ENCODE measurements at regions not wholly inside any gene's neighbourhood (a gene's known extent, or its start where the extent isn't known, plus 50 kb on each side); places are given as distances from the start of the nearest gene placed in this dataset.

- no peak for DNase-seq (ENCODE audit: low spot score)
Measured at GRCh38 chr14:65320661-65321308, 91.7 kb upstream of the FUT8 start.

DNA sequence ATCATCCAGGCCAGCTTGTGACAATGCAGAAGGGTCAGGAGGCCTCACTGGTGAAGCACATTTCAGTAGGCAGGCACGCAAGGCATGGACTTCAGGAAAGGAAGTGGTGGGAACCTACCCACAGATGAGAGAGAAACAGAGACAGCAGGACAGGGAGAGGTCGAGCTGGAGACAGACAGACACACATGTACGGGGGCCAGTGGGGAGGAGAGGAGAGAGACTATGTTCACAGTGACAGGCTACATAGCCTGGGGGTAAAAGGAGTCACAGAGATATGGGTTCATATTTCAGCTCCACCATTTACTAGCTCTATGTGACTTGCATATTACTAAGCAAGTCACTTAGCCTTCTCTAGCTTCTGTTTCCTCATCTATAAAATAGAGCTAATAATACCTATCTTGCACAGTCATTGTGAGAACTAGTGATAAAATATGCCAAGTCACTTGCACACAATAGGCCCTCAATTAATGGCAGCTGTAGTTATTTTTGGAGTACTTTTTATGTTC, 91.1 kb upstream of the FUT8 start:
- DNase-seq (ENCODE audit: low spot score), result no peak

DNA sequence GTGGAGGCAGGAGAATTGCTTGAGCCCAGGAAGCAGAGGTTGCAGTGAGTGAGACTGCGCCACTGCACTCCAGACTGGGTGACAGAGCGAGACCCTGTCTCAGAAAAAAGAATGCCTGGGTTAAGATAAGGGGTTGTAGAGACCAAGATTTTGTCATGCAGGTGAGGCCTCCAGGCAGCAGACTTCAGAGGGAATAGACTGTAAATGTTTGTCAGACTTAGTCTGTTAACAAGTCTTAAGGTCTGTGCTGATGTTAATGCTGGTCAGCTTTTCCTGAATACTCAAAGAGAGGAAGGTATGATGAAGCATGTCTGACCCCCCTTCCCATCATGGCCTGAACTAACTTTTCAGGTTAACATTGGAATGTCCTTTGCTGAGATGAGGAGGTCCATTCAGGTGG, 83.0 kb upstream of the FUT8 start:
- no peak for DNase-seq (ENCODE audit: low spot score)

DNA sequence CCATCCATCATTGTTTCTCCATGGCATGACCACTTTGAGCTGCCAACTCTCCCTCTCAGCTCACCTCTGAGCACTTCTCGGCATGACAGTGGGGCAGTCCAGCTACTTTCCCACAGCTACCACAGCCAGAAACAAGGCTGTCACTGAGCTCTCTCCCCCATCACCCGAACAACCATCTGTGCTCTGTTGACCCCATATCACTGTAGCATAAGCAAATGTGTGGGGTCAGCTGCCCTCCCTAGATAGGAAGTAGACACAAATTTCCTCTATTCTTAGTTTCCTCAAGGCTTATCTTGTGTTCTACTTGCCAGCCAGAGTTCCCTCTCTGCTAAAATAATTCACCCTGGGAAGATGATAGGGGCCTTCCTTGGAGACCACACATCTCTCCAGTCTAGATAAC, 82.6 kb upstream of the FUT8 start:
- no peak for DNase-seq (ENCODE audit: low spot score)

- no peak for DNase-seq (ENCODE audit: low spot score)
Measured at GRCh38 chr14:65330416-65330815, 82.1 kb upstream of the FUT8 start.

DNA sequence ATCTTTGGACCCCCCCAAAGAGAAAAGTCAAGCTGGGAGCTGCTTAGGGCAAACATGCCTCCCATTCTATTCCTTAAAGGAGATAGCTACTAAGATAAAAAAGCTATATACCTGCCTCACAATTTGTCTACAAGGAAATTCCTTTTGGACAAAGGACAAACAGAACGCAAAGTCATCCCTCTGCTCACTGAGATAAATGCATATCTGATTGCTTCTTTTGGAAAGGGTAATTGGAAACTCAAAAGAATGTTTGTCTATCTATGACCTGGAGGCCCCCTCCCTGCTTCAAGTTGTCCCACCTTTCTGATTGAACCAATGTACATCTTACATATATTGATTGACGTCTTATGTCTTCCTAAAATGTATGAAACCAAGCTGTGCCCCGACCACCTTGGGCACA, 80.9 kb upstream of the FUT8 start:
- no peak for DNase-seq (ENCODE audit: low spot score)

- no peak for DNase-seq (ENCODE audit: low spot score)
Measured at GRCh38 chr14:65332141-65332871, 80.2 kb upstream of the FUT8 start.

GRCh38 chr14:65333943-65334687, 78.4 kb upstream of the FUT8 start:
- DNase-seq (ENCODE audit: low spot score), result peak; percentile 52

DNA sequence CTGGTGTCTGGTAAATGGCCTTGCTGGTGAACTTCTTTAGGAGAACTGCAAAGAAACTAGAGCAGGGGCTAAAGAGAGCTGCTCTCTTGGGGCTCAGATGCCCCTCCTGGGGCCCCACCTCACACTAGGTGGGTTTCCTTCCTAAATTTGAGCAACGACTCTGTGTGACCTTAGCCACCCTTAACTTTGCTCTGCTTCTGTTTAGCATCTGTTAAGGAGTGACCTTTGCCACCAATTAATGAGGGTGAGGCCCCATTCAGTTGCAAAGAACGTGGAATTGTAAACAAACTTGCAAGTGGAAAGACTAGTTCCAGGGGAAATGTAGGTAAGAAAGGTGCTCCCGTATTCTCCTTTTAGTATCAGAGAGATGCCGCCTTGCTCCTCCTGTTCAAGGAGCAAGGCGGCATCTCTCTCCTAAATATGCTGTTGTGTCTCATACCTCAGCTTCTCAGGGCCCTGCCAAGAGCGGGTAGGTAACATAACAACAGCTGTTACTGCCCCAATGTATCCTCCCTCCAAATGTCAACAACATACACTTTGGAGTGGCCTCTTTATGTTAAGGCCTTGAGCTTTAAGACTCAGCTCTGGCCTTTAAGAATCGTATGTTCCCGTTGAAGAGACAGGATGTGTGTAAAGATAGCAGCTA, 77.6 kb upstream of the FUT8 start:
- DNase-seq (ENCODE audit: low spot score), result no peak

- no peak for DNase-seq (ENCODE audit: low spot score)
Measured at GRCh38 chr14:65335411-65335947, 77.1 kb upstream of the FUT8 start.

GRCh38 chr14:65336191-65336591, 76.3 kb upstream of the FUT8 start:
- peak; percentile 44 for DNase-seq (ENCODE audit: low spot score)

DNA sequence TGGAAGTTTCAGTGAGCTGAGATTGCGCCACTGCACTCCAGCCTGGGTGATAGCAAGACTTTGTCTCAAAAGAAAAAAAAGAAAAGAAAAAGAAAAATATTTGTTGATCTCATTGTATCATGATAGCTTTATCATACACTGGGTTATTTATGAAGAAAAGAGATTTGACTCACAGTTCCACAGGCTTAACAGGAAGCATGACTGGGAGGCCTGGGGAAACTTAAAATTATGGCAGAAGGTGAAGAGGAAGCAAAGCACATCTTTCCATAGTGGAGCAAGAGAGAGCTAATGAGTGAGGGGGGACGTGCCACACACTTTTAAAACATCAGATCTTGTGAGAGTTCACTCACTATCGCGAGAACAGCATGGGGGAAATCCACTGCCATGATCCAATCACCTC, 72.7 kb upstream of the FUT8 start:
- no peak for DNase-seq (ENCODE audit: low spot score)

DNA sequence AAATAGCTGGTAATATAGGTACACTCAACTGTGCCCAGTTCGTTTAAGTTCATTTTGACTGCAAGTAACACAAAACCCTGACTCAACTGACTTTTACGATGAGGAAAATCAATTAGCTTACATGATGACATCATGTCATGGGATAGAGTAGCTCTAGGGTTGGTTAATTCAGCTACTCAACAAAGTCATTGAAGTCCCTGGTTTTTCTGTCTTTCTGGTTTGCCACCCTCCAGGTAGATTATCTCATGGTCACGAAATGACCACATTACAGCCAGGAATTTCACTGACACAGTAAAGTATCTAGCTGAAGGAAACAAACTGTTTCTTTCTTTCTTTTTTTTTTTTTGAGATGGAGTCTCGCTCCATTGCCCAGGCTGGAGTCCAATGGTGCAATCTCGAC, 68.5 kb upstream of the FUT8 start:
- no peak for DNase-seq (ENCODE audit: low spot score)

DNA sequence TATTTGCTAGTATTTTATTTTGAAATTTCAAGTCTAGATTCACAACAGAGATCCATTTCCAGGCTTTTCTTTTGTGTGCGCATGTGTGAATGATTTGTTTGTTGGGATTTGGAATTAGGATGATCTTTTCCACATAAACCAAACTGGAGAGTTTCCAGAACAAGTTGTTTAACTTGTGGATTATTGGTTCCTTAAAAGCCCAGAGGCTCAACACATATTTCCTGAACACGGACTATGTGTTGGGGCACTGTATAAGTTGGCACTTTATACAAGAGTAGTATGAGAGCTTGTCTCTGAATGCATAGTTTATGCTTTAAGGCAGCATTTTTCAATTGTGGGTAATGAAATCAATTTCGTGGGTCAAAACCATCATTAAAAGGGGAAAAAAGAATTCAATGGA, 67.3 kb upstream of the FUT8 start:
- DNase-seq (ENCODE audit: low spot score), result no peak

GRCh38 chr14:65346474-65346873, 66.1 kb upstream of the FUT8 start:
- DNase-seq (ENCODE audit: low spot score), result no peak

DNA sequence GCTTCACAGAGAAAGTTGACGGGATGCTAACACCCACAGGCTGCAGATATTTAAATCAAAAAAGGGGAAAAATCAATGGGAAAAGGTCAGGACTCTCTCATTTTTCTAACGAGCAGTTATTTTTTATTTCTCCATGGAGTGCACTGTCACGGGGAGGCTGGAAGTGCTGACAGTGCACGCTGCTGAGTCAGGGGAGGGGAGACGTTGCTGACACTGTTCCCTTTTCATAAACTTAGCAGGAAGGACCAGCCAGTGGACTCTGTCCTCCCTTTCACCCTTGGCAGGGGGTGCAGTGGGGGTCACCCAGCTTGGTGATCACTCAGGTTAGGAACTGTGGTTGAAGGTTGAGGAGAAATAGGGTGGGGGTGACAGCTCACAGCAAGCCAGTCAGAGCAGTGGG, 65.6 kb upstream of the FUT8 start:
- DNase-seq (ENCODE audit: low spot score), result no peak

DNA sequence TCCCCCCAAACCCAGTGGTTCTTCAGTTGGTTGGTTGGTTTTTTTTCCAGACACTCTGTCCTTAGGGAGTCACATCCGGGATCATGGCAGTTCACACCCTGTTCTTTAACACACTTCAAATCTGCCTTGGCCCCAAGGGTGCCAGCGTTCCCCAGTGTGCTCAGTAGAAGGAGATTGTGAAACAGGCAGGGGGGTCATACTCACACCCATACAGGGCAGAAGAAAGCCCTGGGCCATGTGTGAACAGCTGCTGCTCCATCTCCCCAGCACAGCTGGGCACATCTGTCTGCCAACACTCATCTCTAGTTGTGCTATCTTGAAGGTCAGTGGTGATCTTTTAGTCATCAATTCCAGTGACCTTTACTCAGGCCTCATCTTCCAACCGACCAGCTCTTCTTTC, 64.4 kb upstream of the FUT8 start:
- no peak for DNase-seq (ENCODE audit: low spot score)

GRCh38 chr14:65349100-65349499, 63.4 kb upstream of the FUT8 start:
- DNase-seq (ENCODE audit: low spot score), result no peak

DNA sequence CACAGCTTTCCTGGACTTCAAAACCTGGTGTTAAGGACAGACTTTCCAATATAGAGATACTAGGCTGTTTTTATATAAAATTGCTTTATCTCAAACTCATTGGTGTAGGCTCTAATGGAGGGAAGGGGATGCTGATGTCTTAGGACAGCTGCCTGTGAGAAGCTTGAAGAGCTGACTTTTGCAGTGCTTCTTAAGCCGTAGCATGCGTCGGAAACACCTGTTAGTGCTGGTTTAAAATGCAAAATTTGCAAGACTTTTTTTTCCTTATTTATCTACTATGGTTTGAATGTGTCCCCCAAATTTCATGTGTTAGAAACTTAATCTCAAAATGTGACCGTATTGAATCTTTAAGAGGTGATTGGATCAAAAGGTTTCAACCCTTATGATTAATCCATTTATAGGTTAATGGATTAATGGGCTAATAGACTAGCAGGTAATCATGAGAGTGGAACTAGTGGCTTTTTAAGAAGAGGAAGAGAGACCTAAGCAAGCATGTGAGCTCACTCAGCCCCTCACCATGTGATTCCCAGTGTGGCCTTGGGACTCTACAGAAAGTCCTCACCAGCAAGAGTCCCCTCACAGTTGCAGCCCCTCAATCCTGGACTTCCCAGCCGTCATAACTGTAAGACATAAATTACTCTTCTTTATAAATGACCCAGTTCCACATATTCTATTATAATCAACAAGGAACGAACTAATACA, 60.9 kb upstream of the FUT8 start:
- no peak for DNase-seq (ENCODE audit: low spot score)

DNA sequence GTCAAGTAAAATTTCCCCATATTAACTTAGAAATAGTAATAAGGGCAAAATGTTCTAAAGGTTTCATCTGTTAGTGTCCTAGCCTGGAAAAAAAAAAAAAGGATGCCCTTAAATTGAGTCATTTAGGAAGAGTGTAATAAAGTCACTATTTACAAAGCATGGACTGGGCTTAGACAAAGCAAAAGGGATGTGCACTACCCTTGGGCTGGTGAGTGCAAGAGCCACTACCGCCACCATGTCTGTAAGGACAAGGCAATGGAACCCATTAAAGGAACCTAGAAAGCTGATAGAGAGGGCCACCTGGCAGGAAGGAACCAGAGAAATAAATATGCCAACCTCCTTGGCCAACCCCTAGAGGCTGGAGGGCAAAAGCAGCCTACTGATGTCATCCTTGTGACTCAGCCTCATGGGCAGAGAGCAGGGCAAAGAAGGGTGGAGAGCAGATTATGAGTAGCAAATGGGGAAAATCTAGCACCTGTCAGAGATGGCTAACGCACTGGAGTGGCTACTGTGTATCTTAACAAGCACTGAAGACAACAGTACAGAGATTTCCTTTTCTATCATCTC, 59.5 kb upstream of the FUT8 start:
- DNase-seq (ENCODE audit: low spot score), result no peak

- DNase-seq (ENCODE audit: low spot score), result no peak
Measured at GRCh38 chr14:65354131-65354530, 58.4 kb upstream of the FUT8 start.
